Left lobe of liver (tissue), 2 donors: ENCODE measurements at regions not wholly inside any gene's neighbourhood (a gene's known extent, or its start where the extent isn't known, plus 50 kb on each side); places are given as distances from the start of the nearest gene placed in this dataset.
A peak's percentile ranks its signal among the peaks of the same experiment; 100 is the strongest.
"Not testable (repeated sequence)": the region's sequence is repeated elsewhere in the genome, so short reads cannot be mapped to it uniquely, and the experiment has no call there.

Experiments used
- ATAC-seq: fragments of 200-7000 bp; cut with Tn5 transposase; one replicate; pipeline ENCODE4 v1.9.1; 2020; ENCODE audit warnings: mild to moderate bottlenecking, moderate library complexity
- DNase-seq: peaks from one replicate; pipeline ENCODE4 v3.0.0-alpha.2; 2020; ENCODE audit warnings: low spot score
- donor health status: DM: no; HTN: no; CAD: no; lungs with moderate emphysema.
- donor health status: DM: no; HTN: yes; CAD: no.

DNA sequence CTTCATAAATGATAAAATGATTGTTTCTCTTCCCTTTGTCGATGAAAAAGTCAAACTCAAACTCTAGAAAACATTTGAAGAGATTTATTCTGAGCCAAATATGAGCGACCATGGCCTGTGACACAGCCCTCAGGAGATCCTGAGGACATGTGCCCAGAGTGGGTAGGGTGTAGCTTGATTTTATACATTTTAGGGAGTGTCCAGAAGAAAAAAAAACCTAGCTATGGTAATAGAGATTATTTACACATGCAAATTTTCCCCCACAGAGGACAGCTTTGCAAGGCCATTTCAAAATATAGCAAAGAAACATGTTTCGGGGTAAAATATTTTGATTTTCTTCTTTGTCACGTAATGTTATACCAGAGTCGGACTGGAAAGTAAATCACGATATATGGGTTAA is 92.4 kb upstream of the TRIB2 start:
- DNase-seq: no peak
- ATAC-seq: no peak

DNA sequence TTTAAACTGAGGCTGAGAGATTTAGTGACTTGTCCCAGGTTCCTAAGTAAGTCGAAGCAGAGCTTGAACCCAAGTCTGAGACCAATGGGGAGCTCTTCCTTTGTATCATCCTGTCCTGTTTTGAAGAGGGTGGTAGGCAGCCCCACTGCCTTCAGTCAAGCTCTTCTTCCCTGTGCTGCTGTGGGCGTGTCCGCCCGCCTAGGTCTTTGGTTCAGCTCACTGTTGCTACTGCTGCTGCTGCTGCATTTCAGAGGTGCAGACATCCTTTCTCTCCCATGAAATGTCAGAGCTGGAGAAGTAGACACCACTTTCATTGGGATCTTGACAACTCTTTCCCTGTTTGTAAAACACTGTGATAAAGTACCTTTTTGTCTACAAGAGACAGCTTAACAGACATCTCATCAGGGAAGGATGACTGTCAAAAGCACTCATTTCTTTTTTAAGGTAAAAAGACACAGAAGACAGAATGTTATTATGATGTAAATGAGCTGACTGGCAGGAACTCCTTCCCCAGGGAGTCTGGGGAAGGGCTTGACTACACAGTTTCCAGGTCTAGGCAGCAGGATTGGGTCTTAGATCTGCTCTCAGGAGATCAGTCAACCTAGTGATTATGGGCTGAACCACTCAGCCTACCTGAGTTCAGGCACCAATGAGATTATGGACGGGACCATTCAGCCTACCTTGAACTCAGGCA is 91.7 kb upstream of the TRIB2 start:
- ATAC-seq (no peak), DNase-seq (no peak)

GRCh38 chr2:12628541-12628940 is 88.2 kb upstream of the TRIB2 start:
- ATAC-seq, DNase-seq: not testable (repeated sequence)

GRCh38 chr2:12636837-12637581 is 79.7 kb upstream of the TRIB2 start:
- ATAC-seq: peak; percentile 29
- no peak for DNase-seq

DNA sequence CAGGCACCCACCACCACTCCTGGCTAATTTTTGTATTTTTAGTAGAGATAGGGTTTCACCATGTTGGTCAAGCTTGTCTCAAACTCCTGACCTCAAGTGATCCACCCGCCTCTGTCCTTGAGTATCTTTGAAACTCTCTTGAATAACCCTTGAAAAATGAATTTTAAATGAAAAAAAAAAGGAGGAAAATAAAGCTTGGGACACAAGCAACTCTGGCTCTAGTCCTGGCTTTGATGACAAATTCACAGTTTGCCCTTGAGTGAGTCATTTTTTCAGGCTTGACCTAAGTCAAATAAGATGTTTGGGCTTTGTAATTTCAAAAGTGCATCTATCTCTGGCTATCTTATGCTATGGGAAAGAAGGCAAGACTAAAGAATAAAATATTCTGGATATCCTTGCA is 79.0 kb upstream of the TRIB2 start:
- ATAC-seq: no peak

GRCh38 chr2:12641441-12641840 is 75.3 kb upstream of the TRIB2 start:
- ATAC-seq: no peak
- no peak for DNase-seq

More for the DNA sequence above, 79.0 kb upstream of the TRIB2 start:
- DNase-seq: no peak

DNA sequence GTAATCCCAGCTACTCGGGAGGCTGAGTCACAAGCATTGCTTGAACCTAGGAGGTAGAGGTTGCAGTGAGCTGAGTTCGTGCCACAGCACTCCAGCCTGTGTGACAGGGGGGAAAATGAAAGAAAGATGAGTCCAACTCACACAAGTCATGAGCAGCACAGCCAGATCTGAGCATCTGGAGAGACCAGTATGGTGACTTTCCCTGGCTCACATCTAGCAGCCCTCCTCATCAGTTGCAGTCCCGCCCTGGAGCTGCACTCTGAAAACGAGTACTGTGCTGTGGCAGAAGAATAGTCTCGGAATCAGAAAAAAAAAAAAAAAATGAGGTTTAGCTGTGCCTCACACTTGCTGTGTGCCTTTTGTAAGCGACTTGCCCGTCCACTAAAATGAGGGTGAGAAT is 74.4 kb upstream of the TRIB2 start:
- no peak for ATAC-seq
- DNase-seq: no peak

- ATAC-seq (no peak), DNase-seq (no peak)
These were observed 73.9 kb upstream of the TRIB2 start for GRCh38 chr2:12642859-12643258.

GRCh38 chr2:12649602-12650400 is 66.9 kb upstream of the TRIB2 start:
- peak; percentile 51 for ATAC-seq

GRCh38 chr2:12651641-12652040 is 65.1 kb upstream of the TRIB2 start:
- ATAC-seq (no peak), DNase-seq (no peak)

More at GRCh38 chr2:12649602-12650400, 66.9 kb upstream of the TRIB2 start:
- no peak for DNase-seq

- ATAC-seq (no peak), DNase-seq (no peak)
These were observed 64.0 kb upstream of the TRIB2 start for GRCh38 chr2:12652723-12653122.

DNA sequence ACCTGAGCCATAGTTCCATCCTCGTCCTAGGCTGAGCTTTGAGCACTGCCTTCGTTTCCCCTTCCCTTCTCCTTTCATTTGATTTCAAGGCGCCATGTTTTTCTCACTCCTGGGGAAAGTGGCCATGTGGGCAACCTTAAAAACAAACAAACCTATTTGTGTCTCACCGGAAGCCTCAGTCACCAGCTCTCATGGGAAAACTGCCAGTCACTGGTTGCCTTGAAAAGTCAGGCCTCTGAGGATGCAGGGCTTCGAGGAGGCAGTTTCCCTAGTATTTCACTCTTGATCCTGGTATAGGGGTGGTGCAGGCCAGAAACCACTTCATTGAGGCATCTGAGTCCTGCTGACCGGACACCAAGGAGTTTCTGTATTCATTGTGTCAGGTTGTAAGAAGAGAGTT is 59.2 kb upstream of the TRIB2 start:
- ATAC-seq: no peak
- no peak for DNase-seq

DNA sequence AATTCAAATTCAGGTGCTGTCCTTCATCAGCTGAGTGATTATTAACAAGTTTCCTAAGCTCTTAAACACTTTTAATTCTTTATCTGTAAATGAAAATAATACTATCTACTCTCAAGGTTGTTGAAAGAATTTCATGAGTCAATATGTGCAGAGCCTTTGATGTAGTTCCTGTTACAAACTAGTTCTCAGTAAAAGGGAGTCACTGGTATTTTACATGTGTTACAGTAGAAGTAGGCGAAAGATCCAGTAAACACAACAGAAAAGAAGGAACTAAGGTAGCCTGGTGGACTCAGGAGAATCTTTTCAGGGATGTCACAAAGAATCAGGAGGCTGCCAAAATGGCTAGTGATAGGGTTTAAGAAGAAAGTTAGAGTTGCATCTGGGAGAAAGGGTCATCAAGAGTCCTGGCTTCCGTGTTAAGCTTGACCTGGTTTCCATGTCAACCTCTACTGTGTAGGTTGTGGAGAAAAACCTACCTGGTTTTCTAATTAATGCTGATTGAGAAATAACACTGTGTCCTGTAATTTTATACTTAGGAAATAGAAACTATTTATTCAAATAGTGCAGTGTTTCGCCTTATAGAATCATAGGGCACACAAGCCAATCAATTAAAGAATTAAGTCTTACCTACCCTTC is 58.3 kb upstream of the TRIB2 start:
- DNase-seq (no peak), ATAC-seq (no peak)

DNA sequence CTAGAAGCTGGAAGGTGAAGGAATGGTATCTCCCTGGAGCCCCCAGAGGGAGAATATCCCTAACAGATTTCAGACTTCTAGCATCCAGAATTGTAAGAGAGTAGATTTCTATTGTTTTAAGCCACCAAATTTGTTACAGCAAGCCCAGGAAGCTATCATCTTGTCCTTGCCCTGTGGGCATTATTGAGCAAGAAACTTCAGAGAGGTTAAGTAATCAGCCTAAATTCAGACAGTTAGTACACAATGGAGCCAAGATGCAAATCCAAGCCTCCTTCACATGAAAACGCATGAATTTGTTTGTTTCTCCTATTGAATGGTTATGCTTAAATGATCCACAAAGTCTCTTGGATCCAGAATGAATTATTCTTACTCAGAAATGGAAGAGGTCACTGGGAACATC is 55.2 kb upstream of the TRIB2 start:
- no peak for ATAC-seq
- DNase-seq: no peak

DNA sequence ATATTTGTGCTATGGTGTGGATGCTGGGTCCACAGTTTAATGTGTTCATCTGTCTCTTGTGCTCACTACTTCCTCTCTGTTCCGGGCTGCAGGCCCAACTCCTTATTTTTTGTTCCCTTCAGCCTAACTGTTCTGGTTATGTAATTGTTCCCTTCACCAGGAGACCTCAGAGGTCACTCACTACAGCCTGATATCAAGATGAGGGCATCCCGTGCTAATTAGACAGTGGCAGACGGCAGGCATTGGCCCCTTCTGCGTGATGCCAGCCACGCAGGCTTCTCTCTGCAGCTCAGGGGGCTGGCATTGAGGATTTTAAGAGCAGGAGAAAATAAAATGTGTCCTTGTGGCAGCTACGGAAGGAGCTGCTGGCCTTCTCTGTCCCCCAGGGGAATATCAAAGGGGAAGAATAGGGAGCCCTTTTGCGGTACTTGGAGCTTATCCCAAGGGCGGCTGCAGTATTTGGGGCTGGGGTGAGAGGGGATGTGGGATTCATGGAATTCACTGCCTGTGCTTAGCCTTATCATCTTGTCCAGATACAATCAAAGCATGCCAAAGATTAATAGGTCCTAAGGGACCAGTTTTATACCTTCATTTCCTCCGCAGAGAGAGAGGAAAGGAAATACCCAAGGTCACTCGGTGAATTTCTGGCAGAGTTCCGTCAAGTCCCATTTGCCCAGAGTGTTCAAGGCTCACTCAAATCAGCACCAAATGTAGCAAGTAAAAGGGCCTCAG is 53.3 kb upstream of the TRIB2 start:
- ATAC-seq (peak; percentile 42), DNase-seq (no peak)

- no peak for DNase-seq
- peak; percentile 41 for ATAC-seq
These were observed 51.4 kb upstream of the TRIB2 start for GRCh38 chr2:12665334-12665733.

- no peak for ATAC-seq
- no peak for DNase-seq
These were observed 50.3 kb upstream of the TRIB2 start for GRCh38 chr2:12666445-12666844.
